Muscle of arm (tissue), 1 donor: ENCODE measurements at regions not wholly inside any gene's neighbourhood (a gene's known extent, or its start where the extent isn't known, plus 50 kb on each side); places are given as distances from the start of the nearest gene placed in this dataset.

Source experiments
- DNase-seq: peaks from one replicate; pipeline ENCODE4 v3.0.0-alpha.2; 2013

DNA sequence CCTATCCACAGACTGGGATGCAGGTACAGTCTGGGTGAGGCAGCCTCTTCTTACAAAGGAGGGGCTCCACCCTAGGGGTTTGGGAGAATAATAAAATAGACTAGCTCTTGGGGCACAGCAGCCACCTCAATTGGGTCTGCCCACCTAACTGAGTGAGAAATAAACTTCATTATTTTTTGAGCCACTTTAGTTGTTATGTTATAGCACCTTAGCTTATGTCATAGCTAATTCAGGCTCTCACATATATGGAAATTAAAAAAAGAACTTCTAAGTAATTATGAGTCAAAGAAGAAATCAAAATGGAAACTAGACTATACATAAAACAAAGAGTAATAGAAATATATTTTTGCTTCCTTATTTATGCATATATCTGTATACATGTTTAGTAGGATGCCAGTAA is 318.5 kb upstream of the B3GALT2 start:
- no peak for DNase-seq

DNA sequence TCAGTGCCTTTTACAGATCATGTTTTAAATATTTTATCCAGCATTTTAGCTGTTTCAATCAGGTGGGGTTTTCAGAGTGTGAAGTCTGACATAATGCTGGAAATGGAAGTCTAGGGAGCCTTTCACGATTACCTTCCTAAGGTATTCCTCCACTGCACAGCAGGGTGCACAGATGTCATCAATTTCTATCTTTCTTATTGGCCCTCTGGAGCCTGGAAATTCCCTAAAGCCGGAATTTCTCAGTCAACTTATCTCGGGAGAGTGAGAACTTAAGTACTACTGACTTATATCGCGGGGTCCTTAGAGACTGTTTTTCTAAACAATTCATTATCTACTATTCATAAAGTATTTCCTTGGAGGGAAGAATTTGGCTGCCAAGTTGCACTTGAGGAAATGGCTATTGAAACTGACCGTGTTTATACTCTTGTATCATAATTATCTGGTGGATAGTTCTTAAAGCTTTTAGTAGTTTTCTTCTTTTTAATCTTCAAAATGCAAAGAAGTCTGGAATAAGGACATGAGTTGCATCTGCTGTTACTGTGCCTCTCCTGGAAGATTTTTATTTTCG is 311.8 kb upstream of the B3GALT2 start:
- DNase-seq = no peak

DNA sequence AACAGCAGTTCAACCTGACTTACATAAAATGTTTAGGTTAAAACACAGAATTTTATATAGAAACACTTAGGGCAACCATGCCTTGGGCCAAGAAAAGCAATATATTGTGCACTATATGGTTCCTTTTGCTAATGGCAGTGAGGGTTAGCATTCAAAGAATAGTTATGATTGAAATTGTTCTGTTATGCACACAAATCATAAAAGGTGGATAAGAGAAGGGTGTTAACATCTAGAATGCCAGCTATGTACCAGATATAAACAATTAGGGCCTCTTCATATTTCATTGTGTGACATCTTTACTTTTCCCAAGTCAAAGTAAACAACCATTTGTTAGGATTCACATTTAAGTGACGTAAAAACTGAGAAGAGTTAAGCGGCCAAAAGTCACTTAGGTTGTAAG is 308.0 kb upstream of the B3GALT2 start:
- DNase-seq = no peak

- no peak for DNase-seq
Observed at GRCh38 chr1:193489191-193489590, 302.8 kb upstream of the B3GALT2 start.

GRCh38 chr1:193487722-193488121 is 301.3 kb upstream of the B3GALT2 start:
- no peak for DNase-seq

- no peak for DNase-seq
Observed at GRCh38 chr1:193486671-193487229, 300.3 kb upstream of the B3GALT2 start.

- DNase-seq = no peak
Observed at GRCh38 chr1:193480755-193481154, 294.3 kb upstream of the B3GALT2 start.

GRCh38 chr1:193479187-193479586 is 292.8 kb upstream of the B3GALT2 start:
- no peak for DNase-seq

- DNase-seq = no peak
Observed at GRCh38 chr1:193476748-193477147, 290.3 kb upstream of the B3GALT2 start.

DNA sequence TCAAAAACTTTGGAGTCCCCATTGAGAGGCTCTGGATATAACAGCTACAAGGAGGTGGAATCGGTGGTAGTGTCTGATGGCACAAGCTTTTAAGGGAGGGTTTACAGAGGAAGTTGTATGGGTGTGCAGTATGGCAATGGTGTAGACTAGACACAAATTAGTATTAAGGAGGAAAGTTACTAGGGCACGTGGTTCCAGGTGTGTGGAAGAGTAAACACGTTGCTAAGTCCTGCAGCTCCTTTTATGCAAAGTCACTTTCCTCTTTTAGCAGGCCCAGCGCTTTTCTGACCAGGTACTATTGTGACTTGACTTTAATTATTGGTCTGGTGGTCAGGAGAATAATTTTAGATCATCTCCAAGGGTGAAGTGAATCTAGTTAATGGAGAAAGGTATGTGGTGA is 287.5 kb upstream of the B3GALT2 start:
- no peak for DNase-seq

DNA sequence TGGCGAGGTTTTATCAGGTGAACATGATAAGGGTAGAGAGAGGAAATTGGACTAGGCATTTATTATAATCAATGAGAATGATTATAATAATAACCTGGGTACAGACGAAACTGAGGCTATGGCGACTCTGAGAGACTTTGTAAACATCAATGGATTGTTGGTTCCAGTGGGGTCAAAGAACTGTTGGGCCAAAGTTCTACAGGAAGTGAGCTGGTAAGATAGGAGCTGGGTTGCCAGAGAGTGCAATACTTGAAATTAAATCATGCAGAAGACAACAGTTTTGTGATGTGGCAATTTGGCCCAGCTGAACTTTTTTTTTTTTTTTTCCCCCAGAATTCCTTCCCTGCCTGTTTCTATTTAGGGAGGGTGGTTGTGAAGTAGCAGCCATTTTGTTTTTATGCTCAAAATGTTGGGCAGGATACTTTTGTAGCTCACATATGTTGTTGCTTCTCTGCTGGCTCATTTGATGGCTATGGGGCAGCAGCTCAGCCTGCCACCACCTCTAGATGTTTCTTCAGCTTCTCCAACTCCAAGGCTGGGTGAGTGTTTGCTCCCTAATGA is 286.5 kb upstream of the B3GALT2 start:
- DNase-seq = no peak

DNA sequence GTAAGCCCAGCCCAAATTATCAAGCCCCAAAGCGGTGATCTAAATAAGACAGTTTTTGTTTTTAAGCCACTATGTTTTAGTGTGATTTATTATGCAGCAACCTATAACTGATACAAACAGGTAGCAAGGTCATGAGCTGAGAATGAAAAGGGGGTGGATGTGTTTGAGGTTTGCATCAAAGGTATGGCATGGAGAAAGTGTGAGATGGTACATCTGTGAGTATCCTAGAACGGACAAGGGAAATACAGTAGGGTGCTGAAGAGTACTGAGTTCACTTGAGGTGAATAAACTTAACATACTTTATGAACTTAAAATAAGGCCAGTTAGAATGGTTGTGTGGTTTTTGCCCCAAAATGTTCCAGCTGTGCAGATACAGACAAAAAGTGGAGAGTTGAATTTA is 286.0 kb upstream of the B3GALT2 start:
- no peak for DNase-seq

- no peak for DNase-seq
Observed at GRCh38 chr1:193471981-193472380, 285.6 kb upstream of the B3GALT2 start.

GRCh38 chr1:193463326-193463932 is 277.0 kb upstream of the B3GALT2 start:
- DNase-seq = no peak

GRCh38 chr1:193462629-193463320 is 276.4 kb upstream of the B3GALT2 start:
- no peak for DNase-seq

- no peak for DNase-seq
Observed at GRCh38 chr1:193458628-193459027, 272.2 kb upstream of the B3GALT2 start.

GRCh38 chr1:193457676-193458075 is 271.3 kb upstream of the B3GALT2 start:
- DNase-seq = no peak

DNA sequence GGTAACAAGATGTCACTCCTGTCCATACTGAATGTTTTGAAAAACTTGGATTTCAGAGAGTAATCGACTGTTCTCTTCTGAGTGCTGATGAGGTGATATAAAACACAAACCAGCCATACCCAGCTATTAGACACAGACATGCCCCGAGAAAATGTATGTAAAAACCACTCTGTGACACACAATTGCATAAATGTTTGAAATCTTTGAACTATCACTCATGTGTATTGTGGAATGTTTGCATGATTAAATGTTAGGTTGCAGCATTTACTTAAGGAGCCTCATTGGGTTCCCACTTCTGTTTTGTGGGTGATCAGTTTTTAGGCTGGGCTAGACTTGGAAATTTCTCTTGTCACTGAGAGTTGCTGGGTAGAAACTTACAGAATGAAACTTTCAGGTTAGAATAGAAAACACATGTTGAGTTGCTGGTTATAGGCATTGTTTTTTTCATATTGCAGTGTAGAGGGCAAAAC is 270.4 kb upstream of the B3GALT2 start:
- no peak for DNase-seq

GRCh38 chr1:193451606-193452005 is 265.2 kb upstream of the B3GALT2 start:
- DNase-seq = no peak

DNA sequence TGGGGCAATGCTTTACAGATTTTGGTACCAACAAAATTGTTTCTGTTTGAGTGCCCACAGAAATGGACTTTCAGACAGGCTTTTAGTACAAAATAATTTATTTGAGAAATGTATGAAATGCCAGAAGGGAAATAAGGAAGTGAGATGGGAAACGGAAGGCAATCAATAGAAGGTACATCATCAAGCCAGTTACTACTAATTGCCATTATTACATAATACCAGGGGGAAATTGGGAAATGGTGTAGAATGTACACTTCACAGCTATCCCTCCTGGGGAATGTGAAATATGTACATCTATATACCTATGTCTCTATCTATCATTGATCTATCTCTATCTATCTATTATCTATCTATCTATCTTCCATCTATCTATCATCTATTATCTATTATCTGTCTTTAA is 264.6 kb upstream of the B3GALT2 start:
- no peak for DNase-seq

DNA sequence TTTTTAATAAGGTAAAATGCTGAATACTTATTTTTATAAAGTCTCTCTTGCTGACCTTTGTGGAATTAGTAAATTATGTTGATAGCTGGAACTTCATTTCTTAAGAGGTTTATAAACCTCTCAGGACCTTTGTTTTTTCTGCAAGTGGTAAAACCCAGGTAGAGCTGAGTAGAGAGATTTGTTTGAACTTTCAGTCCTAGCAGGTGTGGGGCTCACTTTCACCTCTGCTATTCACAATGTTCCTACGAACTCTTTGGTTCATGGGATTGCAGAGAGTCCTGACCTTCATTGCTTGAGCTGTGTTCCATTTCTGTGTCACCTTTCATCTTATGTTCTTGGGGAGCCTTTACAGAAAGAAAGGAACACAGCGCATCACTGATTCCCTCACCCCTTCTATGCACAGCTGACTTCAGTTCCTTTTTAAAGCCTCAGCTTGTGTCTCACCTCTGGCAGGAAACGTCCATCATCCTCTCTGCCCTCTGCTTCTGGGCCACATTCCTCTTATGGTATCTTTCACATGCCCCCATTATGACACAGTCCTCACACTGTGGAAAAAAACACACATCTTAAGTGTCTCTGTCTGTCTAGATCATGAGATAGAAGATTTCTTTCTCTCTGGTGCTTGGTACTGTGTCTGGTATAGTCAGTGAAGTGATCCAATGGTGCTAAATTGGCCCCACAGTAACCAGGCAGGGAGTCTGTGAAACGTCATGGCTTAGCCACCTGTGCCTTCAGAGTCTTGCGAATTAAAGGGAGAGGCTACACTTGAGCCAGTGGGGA is 262.5 kb upstream of the B3GALT2 start:
- no peak for DNase-seq

DNA sequence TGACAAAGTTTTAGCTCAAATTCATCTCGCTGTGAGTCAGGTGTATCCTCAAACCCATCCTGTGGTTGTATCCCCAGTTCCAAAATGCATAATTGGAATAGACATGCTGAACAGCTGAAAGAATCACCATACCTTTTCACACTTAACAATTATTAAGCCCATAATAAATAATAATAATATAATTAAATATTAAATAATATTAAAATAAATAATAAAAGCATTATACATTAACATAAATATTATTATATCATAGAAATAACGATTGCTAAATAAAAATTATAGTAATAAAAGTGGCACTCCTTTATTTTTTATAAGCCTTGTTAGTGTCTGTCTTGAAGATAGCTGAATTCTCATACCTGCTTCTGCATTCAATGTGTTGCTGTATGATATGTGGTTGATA is 257.5 kb upstream of the B3GALT2 start:
- DNase-seq = no peak
